H1 (cell line): ENCODE measurements at regions not wholly inside any gene's neighbourhood (a gene's known extent, or its start where the extent isn't known, plus 50 kb on each side); places are given as distances from the start of the nearest gene placed in this dataset.

Experiments used
- CTCF ChIA-PET: fragments of 300-600 bp; sonication (Branson Sonifier 250); formaldehyde crosslinking; loops from one replicate; lab custom pipeline; 2021; ENCODE audit not compliant: partially characterized antibody; lab: Charles Lee
- POLR2A ChIA-PET: fragments of 300-600 bp; sonication (Branson Sonifier 250); formaldehyde crosslinking; loops from one replicate; lab custom pipeline; 2021; ENCODE audit warnings: inconsistent platforms; ENCODE audit not compliant: partially characterized antibody; lab: Charles Lee
- DNase-seq, 2 experiments: peaks; one replicate each; pipeline versions ENCODE4 v3.0.0 to v3.0.0-alpha.2; 2010 to 2022; ENCODE audit warnings: low spot score in 2 of 2, low read depth in 1 of 2, mixed read lengths in 1 of 2
- FAIRE-seq: peaks from 2 replicates; lab custom pipeline; 2011; peaks lifted over from hg19 to GRCh38; lab: Jason Lieb, UNC
- H2AFZ ChIP-seq: 2 replicates; pipeline ENCODE4 v1.8.1; 2012; ENCODE audit warnings: low read length, inconsistent platforms
- H2AK5ac ChIP-seq: 2 replicates; pipeline ENCODE4 v1.6.1; 2013; ENCODE audit warnings: low read depth, low read length
- H2BK120ac ChIP-seq: replicated peaks from 2 replicates; pipeline ENCODE3; 2013; ENCODE audit warnings: low read depth, low read length, inconsistent platforms
- H2BK12ac ChIP-seq: 2 replicates; pipeline ENCODE4 v1.6.1; 2013; ENCODE audit warnings: low read depth, low read length
- H2BK15ac ChIP-seq: 2 replicates; pipeline ENCODE4 v1.6.1; 2013; ENCODE audit warnings: low read length
- H2BK20ac ChIP-seq: 2 replicates; pipeline ENCODE4 v1.6.1; 2013; ENCODE audit warnings: low read length
- H2BK5ac ChIP-seq: 2 replicates; pipeline ENCODE4 v1.6.1; 2013; ENCODE audit warnings: low read depth, low read length
- H3K14ac ChIP-seq: 2 replicates; pipeline ENCODE4 v1.6.1; 2013; ENCODE audit warnings: inconsistent platforms; ENCODE audit not compliant: insufficient read length
- H3K18ac ChIP-seq: 2 replicates; pipeline ENCODE4 v1.6.1; 2013; ENCODE audit warnings: low read length; ENCODE audit errors: extremely low read depth
- H3K23ac ChIP-seq: 2 replicates; pipeline ENCODE4 v1.6.1; 2013; ENCODE audit warnings: inconsistent platforms; ENCODE audit not compliant: insufficient read length
- H3K23me2 ChIP-seq: 2 replicates; pipeline ENCODE4 v1.6.1; 2013; ENCODE audit warnings: low read depth, low read length
- H3K27ac ChIP-seq: 2 replicates; pipeline ENCODE4 v1.6.1; 2011; ENCODE audit warnings: low read depth, low read length, inconsistent platforms
- H3K27me3 ChIP-seq, 4 experiments: replicated peaks in 1 of 4; 1 replicate in 1 of 4; 2 replicates in 3 of 4; pipeline versions ENCODE4 v1.6.1 to v1.8.1; 2011 to 2013; ENCODE audit warnings: low read length in 3 of 4, mild to moderate bottlenecking in 3 of 4, inconsistent platforms in 2 of 4, mixed read lengths in 2 of 4, moderate library complexity in 1 of 4; ENCODE audit not compliant: control insufficient read depth in 3 of 4, insufficient read depth in 3 of 4; ENCODE audit errors: extremely low read depth in 1 of 4
- H3K36me3 ChIP-seq, 4 experiments: 2 replicates each; pipeline versions ENCODE4 v1.6.1 to v1.8.1; 2011 to 2013; ENCODE audit warnings: mild to moderate bottlenecking in 4 of 4, low read length in 3 of 4, moderate library complexity in 2 of 4, control low read depth in 1 of 4, inconsistent platforms in 1 of 4; ENCODE audit not compliant: insufficient read depth in 4 of 4, control insufficient read depth in 2 of 4
- H3K4ac ChIP-seq: replicated peaks from 2 replicates; pipeline ENCODE3; 2013; ENCODE audit warnings: low read length, low read depth, mixed read lengths, inconsistent platforms; ENCODE audit not compliant: insufficient read length
- H3K4me1 ChIP-seq, 4 experiments: replicated peaks in 1 of 4; 1 replicate in 1 of 4; 2 replicates in 3 of 4; pipeline versions ENCODE4 v1.6.1 to v1.8.1; 2011 to 2013; ENCODE audit warnings: low read length in 3 of 4, inconsistent platforms in 2 of 4, mixed read lengths in 1 of 4; ENCODE audit not compliant: insufficient read depth in 4 of 4, control insufficient read depth in 3 of 4
- H3K4me2 ChIP-seq, 2 experiments: 2 replicates each; pipeline versions ENCODE4 v1.6.1 to v1.8.1; 2011 to 2013; ENCODE audit warnings: low read depth in 2 of 2, low read length in 2 of 2, control low read depth in 1 of 2, inconsistent platforms in 1 of 2, mild to moderate bottlenecking in 1 of 2; ENCODE audit not compliant: insufficient read depth in 1 of 2
- H3K4me3 ChIP-seq, 4 experiments: fragments of 200-600, 300-600 bp in 1 of 4; sonication (generic), shearing (Covaris generic), sonication (Bioruptor Twin) in 1 of 4; 2 replicates each; pipeline versions ENCODE4 v1.5.1 to v1.8.1; 2011 to 2016; ENCODE audit warnings: low read length in 4 of 4, low read depth in 3 of 4, control low read depth in 2 of 4, inconsistent platforms in 2 of 4, mild to moderate bottlenecking in 2 of 4, mixed read lengths in 1 of 4, moderate library complexity in 1 of 4; ENCODE audit not compliant: insufficient read depth in 2 of 4; ENCODE audit errors: extremely low read depth in 1 of 4
- H3K56ac ChIP-seq: replicated peaks from 2 replicates; pipeline ENCODE3; 2013; ENCODE audit warnings: low read depth, mild to moderate bottlenecking, mixed read lengths, low read length, inconsistent platforms; ENCODE audit not compliant: insufficient read length
- H3K79me1 ChIP-seq: 2 replicates; pipeline ENCODE4 v1.6.1; 2013; ENCODE audit warnings: low read depth, low read length, control low read depth
- H3K79me2 ChIP-seq, 2 experiments: 2 replicates each; pipeline versions ENCODE4 v1.6.1 to v1.8.1; 2012 to 2013; ENCODE audit warnings: low read length in 2 of 2, mild to moderate bottlenecking in 2 of 2, inconsistent platforms in 1 of 2; ENCODE audit not compliant: insufficient read depth in 2 of 2, control insufficient read depth in 1 of 2
- H3K9ac ChIP-seq, 4 experiments: replicated peaks in 1 of 4; 1 replicate in 1 of 4; 2 replicates in 3 of 4; pipeline versions ENCODE4 v1.6.1 to v1.8.1; 2011 to 2013; ENCODE audit warnings: low read depth in 3 of 4, low read length in 3 of 4, control low read depth in 2 of 4, mild to moderate bottlenecking in 2 of 4, moderate library complexity in 2 of 4, inconsistent platforms in 1 of 4; ENCODE audit errors: extremely low read depth in 1 of 4
- H3K9me3 ChIP-seq, 2 experiments: 2 replicates each; pipeline versions ENCODE4 v1.6.1 to v1.8.1; 2012 to 2013; ENCODE audit warnings: mild to moderate bottlenecking in 2 of 2, moderate library complexity in 2 of 2, control low read depth in 1 of 2, inconsistent platforms in 1 of 2, low read depth in 1 of 2, low read length in 1 of 2, mixed read lengths in 1 of 2; ENCODE audit not compliant: insufficient read depth in 2 of 2
- H4K20me1 ChIP-seq, 2 experiments: replicated peaks in 1 of 2; 2 replicates each; pipeline versions ENCODE3 to v1.8.1; 2011 to 2013; ENCODE audit warnings: inconsistent platforms in 2 of 2, low read length in 2 of 2, mild to moderate bottlenecking in 1 of 2; ENCODE audit not compliant: insufficient read depth in 2 of 2, control insufficient read depth in 1 of 2
- H4K5ac ChIP-seq: 2 replicates; pipeline ENCODE4 v1.6.1; 2013; ENCODE audit warnings: low read length, low read depth, mixed read lengths, inconsistent platforms; ENCODE audit not compliant: insufficient read length
- H4K8ac ChIP-seq: 2 replicates; pipeline ENCODE4 v1.8.0; 2013; ENCODE audit warnings: mild to moderate bottlenecking, moderate library complexity, low read length, inconsistent platforms; ENCODE audit not compliant: insufficient read depth; ENCODE audit errors: extremely low read depth
- H4K91ac ChIP-seq: replicated peaks from 2 replicates; pipeline ENCODE3; 2013; ENCODE audit warnings: low read length, mixed read lengths, inconsistent platforms; ENCODE audit not compliant: insufficient read length
- CEBPB ChIP-seq: IDR thresholded peaks from 2 replicates; pipeline ENCODE4 v1.6.1; 2012; ENCODE audit warnings: low read depth, low read length
- CHD2 ChIP-seq: IDR thresholded peaks from 2 replicates; pipeline ENCODE4 v1.6.1; 2012; ENCODE audit warnings: low read length, improper control_type of control experiment
- CTBP2 ChIP-seq: IDR thresholded peaks from 2 replicates; pipeline ENCODE4 v1.7.0; 2011; ENCODE audit warnings: borderline replicate concordance, mild to moderate bottlenecking, moderate library complexity, mixed read lengths, low read length; ENCODE audit not compliant: insufficient read depth, insufficient read length
- E2F6 ChIP-seq: IDR thresholded peaks from 2 replicates; pipeline ENCODE4 v1.6.1; 2012; ENCODE audit warnings: inconsistent platforms
- EGR1 ChIP-seq: IDR thresholded peaks from 2 replicates; pipeline ENCODE4 v1.6.1; 2011; ENCODE audit warnings: low read depth, low read length, borderline replicate concordance
- KDM4A ChIP-seq: IDR thresholded peaks from one replicate; pipeline ENCODE4 v1.7.1; 2012; ENCODE audit warnings: low read depth, mild to moderate bottlenecking, moderate library complexity, low read length, inconsistent platforms; ENCODE audit not compliant: severe bottlenecking
- MAFK ChIP-seq: IDR thresholded peaks from 2 replicates; pipeline ENCODE4 v1.6.1; 2012; ENCODE audit warnings: low read depth, mild to moderate bottlenecking, improper control_type of control experiment, low read length
- PHF8 ChIP-seq: fragments of 200-600 bp; sonication (generic); conservative IDR thresholded peaks from 2 replicates; pipeline ENCODE4 v1.7.1; 2012; ENCODE audit warnings: low read depth, mild to moderate bottlenecking, inconsistent platforms, low read length, moderate library complexity
- POLR2A ChIP-seq, 2 experiments: IDR thresholded peaks; 1 replicate in 1 of 2; 2 replicates in 1 of 2; pipeline ENCODE4 v1.6.1; 2011; ENCODE audit warnings: low read depth in 2 of 2, low read length in 2 of 2, mild to moderate bottlenecking in 2 of 2; ENCODE audit errors: control extremely low read depth in 1 of 2
- POU5F1 ChIP-seq: IDR thresholded peaks from 2 replicates; pipeline ENCODE4 v1.6.1; 2011; ENCODE audit warnings: low read depth, mild to moderate bottlenecking, low read length, moderate library complexity
- RAD21 ChIP-seq, 2 experiments: IDR thresholded peaks in 1 of 2; conservative IDR thresholded peaks in 1 of 2; 2 replicates each; pipeline ENCODE4 v1.6.1; 2011; ENCODE audit warnings: low read depth in 2 of 2, low read length in 2 of 2, improper control_type of control experiment in 1 of 2, inconsistent platforms in 1 of 2, mild to moderate bottlenecking in 1 of 2, moderate library complexity in 1 of 2
- SP2 ChIP-seq: IDR thresholded peaks from 2 replicates; pipeline ENCODE4 v1.6.1; 2012; ENCODE audit warnings: mild to moderate bottlenecking, low read length, inconsistent platforms
- TBP ChIP-seq: IDR thresholded peaks from 2 replicates; pipeline ENCODE4 v1.6.1; 2011; ENCODE audit warnings: low read depth, low read length, improper control_type of control experiment
- TCF12 ChIP-seq: IDR thresholded peaks from 2 replicates; pipeline ENCODE4 v1.6.1; 2011; ENCODE audit warnings: low read depth, mild to moderate bottlenecking, low read length
- TEAD4 ChIP-seq: IDR thresholded peaks from 2 replicates; pipeline ENCODE4 v1.6.1; 2012; ENCODE audit warnings: low read depth, low read length, inconsistent platforms, mixed read lengths
- WGBS, 2 experiments: shearing (Covaris generic) in 1 of 2; methylation state at CpG; one replicate each; pipeline versions ENCODE4 v1.1.6 to v1.1.7; 2013 to 2015; ENCODE audit warnings: low lambda C conversion rate in 2 of 2, mixed read lengths in 2 of 2, inconsistent platforms in 1 of 2, low coverage in 1 of 2, missing lambda C conversion rate in 1 of 2; ENCODE audit not compliant: insufficient replicate concordance in 2 of 2, insufficient coverage in 1 of 2, insufficient read length in 1 of 2; ENCODE audit errors: extremely low coverage in 1 of 2, missing lambda C conversion rate in 1 of 2; 5-methylcytosine and 5-hydroxymethylcytosine counted together

- no peak overlapping the region for H2BK15ac ChIP-seq
- H2AFZ ChIP-seq = no peak overlapping the region
- TF ChIP-seq E2F6 (no peak), CHD2 (no peak), KDM4A (no peak), TBP (no peak), SP2 (no peak), POU5F1 (no peak), MAFK (no peak), EGR1 (no peak), PHF8 (no peak), TCF12 (no peak), CTBP2 (no peak), POLR2A (IDR thresholded peaks at IDR 0.05; ENCODE audit: control extremely low read depth in 1 of 2, low read depth in 2 of 2, low read length in 2 of 2) (no peak), RAD21 (IDR thresholded peaks at IDR 0.05 in 1 of 2, conservative IDR thresholded peaks at IDR 0.05 in 1 of 2; ENCODE audit: low read depth in 2 of 2, low read length in 2 of 2) (no peak), CEBPB (no peak), TEAD4 (no peak)
- H2BK20ac ChIP-seq = no peak overlapping the region
- H3K23ac ChIP-seq = no peak overlapping the region
- H2BK120ac ChIP-seq = no peak overlapping the region
- no peak overlapping the region for H4K5ac ChIP-seq
- H3K14ac ChIP-seq = no peak overlapping the region
- no peak overlapping the region for H3K56ac ChIP-seq
- no peaks in the 10 kb centered on the region for H3K79me1 ChIP-seq
- no peak overlapping the region for H3K4ac ChIP-seq
- no peaks in the 10 kb centered on the region for H3K79me2 ChIP-seq
- ChIA-PET POLR2A (no interaction called here), CTCF (interaction anchor here (0.5 kb wide), 1 partner anchor 1010 kb away, joined by 3 read pairs; no protein-coding TSS in a partner anchor)
- H3K23me2 ChIP-seq = no peaks in the 10 kb centered on the region
- H3K36me3 ChIP-seq = no peaks in the 10 kb centered on the region
- no peak overlapping the region for H3K4me3 ChIP-seq
- no peak overlapping the region for H2AK5ac ChIP-seq
- H3K18ac ChIP-seq = no peak overlapping the region
- no peaks in the 10 kb centered on the region for H3K4me1 ChIP-seq
- H2BK5ac ChIP-seq = no peak overlapping the region
- DNase-seq (no peak), FAIRE-seq (no peak)
- H3K27me3 ChIP-seq = no peaks in the 10 kb centered on the region
- H4K20me1 ChIP-seq = no peaks in the 10 kb centered on the region
- H3K9me3 ChIP-seq = peaks cover 0 to under 1% of the 10 kb centered on the region in 2 experiments; a peak in 1 of 4 replicates
- WGBS, 2 experiments = 94% methylated on average over 1 of the region's 1 CpG; no CpG with 5 or more reads in 1 of the 2 experiments
- no peak overlapping the region for H4K8ac ChIP-seq
- no peak overlapping the region for H2BK12ac ChIP-seq
- no peak overlapping the region for H3K27ac ChIP-seq
- H4K91ac ChIP-seq = no peak overlapping the region
- H3K4me2 ChIP-seq = no peak overlapping the region
- no peak overlapping the region for H3K9ac ChIP-seq
These were observed 629.0 kb upstream of the PTPRD start for GRCh38 chr9:11241779-11242178.
